Body of pancreas (tissue), 4 donors: ENCODE measurements at regions not wholly inside any gene's neighbourhood (a gene's known extent, or its start where the extent isn't known, plus 50 kb on each side); places are given as distances from the start of the nearest gene placed in this dataset.

Experiments
- ATAC-seq: fragments of 150-250 bp; one replicate; pipeline ENCODE4 v1.9.1; 2016
- DNase-seq, 4 donors: peaks; one replicate each; pipeline ENCODE4 v3.0.0-alpha.2; 2019
- H3K27ac ChIP-seq, 4 donors: fragments of 200-600 bp; sonication (generic); 1 replicate in 3 of 4; 2 replicates in 1 of 4; pipeline versions ENCODE4 v1.5.1 to v1.6.1; 2016 to 2019; ENCODE audit warnings: mild to moderate bottlenecking in 1 of 4, mixed read lengths in 1 of 4, moderate library complexity in 1 of 4
- H3K27me3 ChIP-seq, 2 donors: fragments of 200-600 bp; sonication (generic); one replicate each; pipeline ENCODE4 v1.6.0; 2016; ENCODE audit warnings: mild to moderate bottlenecking in 1 of 2
- H3K36me3 ChIP-seq, 2 donors: fragments of 200-600 bp; sonication (generic); replicated peaks in 1 of 2; 2 replicates each; pipeline ENCODE4 v1.5.1; 2016; ENCODE audit warnings: low read depth in 2 of 2; ENCODE audit not compliant: insufficient read depth in 1 of 2
- H3K4me1 ChIP-seq: fragments of 200-600 bp; sonication (generic); one replicate; pipeline ENCODE4 v1.6.0; 2016
- H3K4me3 ChIP-seq, 2 donors: fragments of 200-600 bp; sonication (generic); 1 replicate in 1 of 2; 2 replicates in 1 of 2; pipeline ENCODE4 v1.5.1; 2016 to 2019
- H3K9me3 ChIP-seq, 3 donors: fragments of 200-600 bp; sonication (generic); 1 replicate in 2 of 3; 2 replicates in 1 of 3; pipeline ENCODE4 v1.5.1; 2016
- CTCF ChIP-seq, 7 experiments: fragments of 450-650 bp in 4 of 7; fragments of 200-600 bp in 3 of 7; sonication (generic) in 3 of 7; IDR thresholded peaks; one replicate each; pipeline ENCODE4 v1.5.1; 2016 to 2019; ENCODE audit warnings: antibody characterized with exemption in 7 of 7
- POLR2A ChIP-seq, 3 donors: fragments of 450-650 bp; IDR thresholded peaks; one replicate each; pipeline ENCODE4 v1.6.1; 2016; ENCODE audit warnings: antibody characterized with exemption in 3 of 3, mild to moderate bottlenecking in 2 of 3
- WGBS, 2 donors: methylation state at CpG; one replicate each; pipeline ENCODE4 v1.1.5; 2017; 5-methylcytosine and 5-hydroxymethylcytosine counted together
- intact Hi-C: fragments of 100-400 bp; cut with DNase I; formaldehyde crosslinking; loops from one replicate; pipeline ENCODE4 v1.15.1; 2023

GRCh38 chr1:173113015-173113741 is 62.4 kb upstream of the TNFSF18 start:
- WGBS, 2 donors = 70 to 84% methylated on average over 3 of the region's 3 CpGs
- Histone ChIP-seq H3K4me3 (no peak overlapping the region), H3K27ac (no peak overlapping the region), H3K27me3 (no peaks in the 10 kb centered on the region), H3K36me3 (no peaks in the 10 kb centered on the region), H3K4me1 (no peaks in the 10 kb centered on the region), H3K9me3 (no peaks in the 10 kb centered on the region)
- intact Hi-C loops = no loop called here
- DNase-seq (no peak), ATAC-seq (no peak)
- no peak for TF ChIP-seq POLR2A (IDR thresholded peaks at IDR 0.05)
- no peak for TF ChIP-seq CTCF (IDR thresholded peaks at IDR 0.05)

GRCh38 chr1:173112129-173112528 is 61.4 kb upstream of the TNFSF18 start:
- Histone ChIP-seq H3K4me1 (no peaks in the 10 kb centered on the region), H3K36me3 (no peaks in the 10 kb centered on the region), H3K27ac (no peak overlapping the region), H3K9me3 (no peaks in the 10 kb centered on the region), H3K27me3 (no peaks in the 10 kb centered on the region), H3K4me3 (no peak overlapping the region)
- DNase-seq (no peak), ATAC-seq (no peak)
- intact Hi-C loops = no loop called here
- TF ChIP-seq POLR2A (IDR thresholded peaks at IDR 0.05) = no peak

- Histone ChIP-seq H3K4me3 (no peak overlapping the region), H3K27ac (no peak overlapping the region), H3K9me3 (peaks cover 0 to 11% (median 0%) of the 10 kb centered on the region in 3 donors), H3K4me1 (no peaks in the 10 kb centered on the region), H3K36me3 (no peaks in the 10 kb centered on the region), H3K27me3 (no peaks in the 10 kb centered on the region)
- ATAC-seq (no peak), DNase-seq (no peak)
- intact Hi-C loops = no loop called here
- no peak for TF ChIP-seq CTCF (IDR thresholded peaks at IDR 0.05)
- no peak for TF ChIP-seq POLR2A (IDR thresholded peaks at IDR 0.05)
- WGBS, 2 donors = 62 to 87% methylated on average over 2 of the region's 2 CpGs
Observed at GRCh38 chr1:173107696-173108095, 57.0 kb upstream of the TNFSF18 start.

- H3K9me3 ChIP-seq = peaks cover 0 to 11% (median 0%) of the 10 kb centered on the region in 3 donors
- H3K36me3 ChIP-seq = no peaks in the 10 kb centered on the region
- no peak overlapping the region for H3K27ac ChIP-seq
- DNase-seq (no peak), ATAC-seq (no peak)
- H3K27me3 ChIP-seq = no peaks in the 10 kb centered on the region
- TF ChIP-seq CTCF (IDR thresholded peaks at IDR 0.05) = no peak
- no peak for TF ChIP-seq POLR2A (IDR thresholded peaks at IDR 0.05)
- 93 to 98% methylated on average over 2 of the region's 2 CpGs for WGBS, 2 donors
- H3K4me3 ChIP-seq = no peak overlapping the region
- intact Hi-C loops = no loop called here
- no peaks in the 10 kb centered on the region for H3K4me1 ChIP-seq
Observed at GRCh38 chr1:173103006-173103405, 52.3 kb upstream of the TNFSF18 start.

- intact Hi-C loops = no loop called here
- no peaks in the 10 kb centered on the region for H3K4me1 ChIP-seq
- ATAC-seq = no peak
- WGBS, 2 donors = 57 to 64% methylated on average over 1 of the region's 1 CpG
- no peak for TF ChIP-seq POLR2A (IDR thresholded peaks at IDR 0.05)
- TF ChIP-seq CTCF (IDR thresholded peaks at IDR 0.05) = no peak
- no peak overlapping the region for H3K27ac ChIP-seq
- H3K36me3 ChIP-seq = no peaks in the 10 kb centered on the region
- H3K4me3 ChIP-seq = no peak overlapping the region
- DNase-seq = no peak
- H3K27me3 ChIP-seq = no peaks in the 10 kb centered on the region
- H3K9me3 ChIP-seq = peaks cover 0 to 11% (median 0%) of the 10 kb centered on the region in 3 donors
Observed at GRCh38 chr1:173101589-173101988, 50.8 kb upstream of the TNFSF18 start.
